ENCODE measurements at regions not wholly inside any gene's neighbourhood (a gene's known extent, or its start where the extent isn't known, plus 50 kb on each side); places are given as distances from the start of the nearest gene placed in this dataset.

DNA sequence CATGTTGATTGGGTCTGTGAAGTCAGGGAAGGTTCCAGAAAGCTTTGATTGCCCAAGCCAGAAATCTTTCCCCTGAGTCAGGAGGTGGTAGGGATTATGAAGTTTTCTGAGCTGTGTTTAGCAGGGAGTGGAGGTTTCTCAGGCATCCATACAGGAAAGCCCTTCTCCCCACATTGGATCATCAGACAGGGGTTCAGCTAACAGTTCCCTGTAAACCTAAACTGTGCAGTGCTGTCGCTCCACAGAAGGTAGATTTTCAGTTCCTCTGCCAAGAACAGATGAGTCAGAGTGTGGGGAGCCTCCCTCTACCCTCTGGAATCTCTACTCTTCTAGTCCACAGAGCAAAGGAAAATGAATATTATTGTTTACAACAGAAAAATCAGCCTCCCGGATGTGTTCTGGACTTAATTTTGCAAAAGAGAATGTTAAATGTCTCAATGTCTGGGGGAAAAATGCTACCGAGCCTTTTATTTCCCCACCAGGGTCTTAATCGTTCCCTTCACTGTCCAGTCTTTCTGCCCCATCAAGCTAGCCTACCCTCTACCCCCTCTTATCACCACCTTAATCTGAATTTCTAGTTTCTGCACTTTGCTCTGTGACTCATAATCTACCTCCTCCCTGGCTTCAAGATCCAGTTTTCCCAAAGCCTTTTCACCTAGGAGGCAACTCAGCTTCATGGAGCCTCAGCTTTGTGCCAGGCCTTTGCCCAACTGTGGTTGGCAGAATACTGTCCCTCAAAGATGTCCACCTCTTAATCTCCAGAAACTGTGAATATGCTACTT is 355.6 kb downstream of the PRDM2 start:
- DNase-seq: no peak

DNA sequence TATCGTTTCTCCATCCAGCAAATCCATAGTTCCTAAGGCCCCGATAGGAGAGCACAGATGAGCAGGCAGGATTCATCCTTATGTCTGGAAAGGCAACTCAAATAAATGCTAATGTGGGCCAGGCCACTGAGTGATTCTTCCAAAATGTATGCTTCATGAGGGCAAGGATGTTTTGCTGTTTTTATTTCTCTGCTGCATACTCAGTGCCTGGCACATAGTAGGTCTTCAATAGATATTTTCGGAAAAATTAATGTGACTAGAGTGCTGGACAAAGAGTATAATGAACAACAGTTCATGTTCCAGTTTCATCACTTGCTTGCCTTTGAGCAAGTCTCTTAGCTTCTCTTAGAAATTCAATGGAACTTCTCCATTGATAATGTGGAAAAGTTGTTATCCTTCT is 357.7 kb downstream of the PRDM2 start:
- no peak for DNase-seq

DNA sequence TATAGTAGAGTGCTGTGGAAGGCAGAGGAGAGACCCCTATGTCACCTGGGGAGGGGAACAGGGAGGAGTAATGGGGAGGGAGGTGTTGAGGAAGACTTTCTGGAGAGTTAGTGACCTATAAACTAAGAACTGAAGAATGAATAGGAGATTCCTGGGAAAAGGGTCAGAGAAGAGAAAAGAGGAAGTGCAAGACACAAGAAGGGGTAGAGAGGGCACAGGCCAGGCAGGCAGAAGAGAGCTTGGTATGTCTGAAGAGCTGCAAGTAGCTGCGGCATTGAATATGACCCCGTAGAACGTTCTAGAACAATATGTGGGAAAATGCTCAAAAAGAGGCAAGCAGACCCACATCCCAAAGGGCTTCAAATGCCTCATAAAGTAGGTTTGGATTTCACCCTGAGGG is 361.2 kb downstream of the PRDM2 start:
- DNase-seq: no peak

DNA sequence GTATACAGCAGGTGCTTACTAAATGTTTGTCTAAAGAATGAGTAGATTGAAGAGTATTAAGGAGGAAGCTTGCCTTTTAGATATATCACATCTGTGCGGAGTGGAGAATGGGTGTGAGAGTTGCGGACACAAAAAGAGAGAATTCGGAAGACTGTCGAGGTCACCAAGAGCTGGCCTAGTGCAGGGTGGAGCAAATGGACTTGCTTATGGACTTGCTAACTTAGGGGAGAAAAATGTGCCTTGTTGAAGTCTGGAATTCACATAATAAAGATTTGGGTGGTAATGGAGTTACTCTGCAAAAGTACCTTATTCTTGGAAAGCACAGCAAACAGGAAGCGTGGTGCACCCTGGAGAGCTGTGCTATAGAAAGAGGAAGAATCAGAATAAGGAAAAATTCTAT is 361.7 kb downstream of the PRDM2 start:
- DNase-seq: no peak

GRCh38 chr1:14062669-14063068 is 362.7 kb downstream of the PRDM2 start:
- no peak for DNase-seq

DNA sequence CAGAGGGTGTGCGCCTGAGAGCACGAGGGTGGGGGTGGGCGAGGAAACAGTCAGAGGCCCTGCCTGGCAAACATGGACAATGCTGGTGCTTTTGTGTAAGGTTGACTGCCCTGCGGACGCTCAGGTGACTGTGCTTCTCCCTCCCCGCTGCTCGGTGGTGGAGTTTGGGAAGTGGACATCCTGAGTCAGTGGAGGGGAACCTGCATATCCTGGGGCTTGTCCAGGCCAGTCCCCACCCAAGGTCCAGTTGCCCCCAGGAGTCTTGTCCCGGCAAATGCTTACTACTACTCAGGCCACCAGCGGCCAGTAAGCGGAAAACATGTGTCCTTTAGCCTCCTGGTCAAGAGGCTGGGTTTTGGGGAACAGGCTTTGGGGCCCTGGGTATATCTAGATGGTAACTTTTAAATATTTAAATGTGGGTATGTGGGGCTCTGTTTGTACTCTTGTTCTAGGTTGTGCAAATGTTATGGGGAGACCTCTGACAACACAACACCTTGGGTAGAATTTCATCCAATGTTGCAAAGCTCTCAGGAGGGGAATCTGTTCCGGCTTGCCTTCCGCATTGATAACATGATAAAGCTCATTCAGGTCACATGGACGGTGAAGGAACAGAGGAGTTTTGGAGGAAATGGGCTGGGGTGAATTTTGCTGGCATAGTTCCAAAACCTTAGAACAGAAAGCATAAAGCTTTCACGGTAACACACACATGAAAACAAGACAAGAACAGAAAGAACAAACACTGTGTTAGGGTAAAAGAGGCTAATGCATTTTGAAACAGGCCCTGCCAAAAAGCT is 364.9 kb downstream of the PRDM2 start:
- DNase-seq: no peak

GRCh38 chr1:14065486-14065885 is 365.5 kb downstream of the PRDM2 start:
- DNase-seq: no peak

GRCh38 chr1:14067036-14067435 is 367.0 kb downstream of the PRDM2 start:
- no peak for DNase-seq

GRCh38 chr1:14067711-14068110 is 367.7 kb downstream of the PRDM2 start:
- DNase-seq: no peak

GRCh38 chr1:14071581-14071980 is 371.6 kb downstream of the PRDM2 start:
- no peak for DNase-seq

DNA sequence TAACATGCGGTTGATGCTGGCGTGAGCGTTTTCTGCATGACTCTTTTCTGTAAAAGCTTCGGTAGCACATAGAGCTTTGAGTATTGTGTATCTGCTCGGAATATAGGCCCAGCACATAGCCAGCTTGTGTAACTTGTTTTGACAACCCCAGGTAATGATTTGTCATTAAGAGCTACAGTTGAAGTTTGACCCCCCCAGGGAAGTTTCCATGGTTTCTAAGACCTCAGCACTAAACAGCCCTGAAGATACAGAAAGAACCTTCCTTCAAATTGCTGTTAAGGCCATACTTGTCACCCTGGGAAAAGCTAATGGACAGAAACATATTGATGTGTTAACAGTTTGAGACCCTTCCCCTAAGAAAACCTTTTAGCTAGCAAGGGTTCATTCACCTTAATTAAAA is 380.7 kb downstream of the PRDM2 start:
- no peak for DNase-seq

DNA sequence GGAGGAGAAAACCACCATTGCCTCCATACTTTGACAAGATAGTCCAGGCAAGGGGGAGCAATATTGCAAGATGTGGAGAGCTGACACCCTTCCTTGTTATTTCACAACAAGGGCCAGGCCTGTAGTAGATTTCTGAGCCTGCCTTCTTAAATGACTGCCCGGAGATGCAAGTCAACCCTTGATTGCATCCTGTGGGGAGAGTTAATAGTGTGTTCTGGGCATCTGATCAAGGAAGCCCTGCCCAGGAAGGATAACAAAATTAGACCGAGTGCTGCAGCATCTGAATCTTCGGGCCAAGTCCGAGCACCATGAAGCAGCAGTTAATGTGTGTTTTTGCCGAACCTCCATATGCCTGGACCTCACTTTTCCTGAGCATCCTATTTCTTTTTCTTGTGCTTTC is 382.3 kb downstream of the PRDM2 start:
- DNase-seq: no peak

DNA sequence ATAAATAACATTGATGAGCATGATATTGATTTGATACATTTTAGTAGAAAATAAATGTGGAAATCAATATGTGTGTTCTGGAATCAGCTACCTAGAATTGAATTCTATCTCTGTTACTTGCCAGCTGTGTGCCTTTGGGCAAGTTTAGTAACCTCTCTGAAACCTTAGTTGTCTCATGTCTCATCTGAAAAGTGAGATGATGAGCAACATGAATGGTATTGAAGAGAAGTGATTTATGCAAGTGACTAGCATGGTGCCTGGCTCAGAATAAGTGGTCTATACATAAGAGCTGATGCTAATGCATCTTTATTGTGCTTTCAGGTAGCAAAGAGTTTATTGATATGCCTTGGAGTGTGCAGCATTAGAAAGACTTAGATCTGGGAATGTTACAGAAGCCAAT is 383.3 kb downstream of the PRDM2 start:
- DNase-seq: no peak

GRCh38 chr1:14083706-14084105 is 383.7 kb downstream of the PRDM2 start:
- DNase-seq: no peak

DNA sequence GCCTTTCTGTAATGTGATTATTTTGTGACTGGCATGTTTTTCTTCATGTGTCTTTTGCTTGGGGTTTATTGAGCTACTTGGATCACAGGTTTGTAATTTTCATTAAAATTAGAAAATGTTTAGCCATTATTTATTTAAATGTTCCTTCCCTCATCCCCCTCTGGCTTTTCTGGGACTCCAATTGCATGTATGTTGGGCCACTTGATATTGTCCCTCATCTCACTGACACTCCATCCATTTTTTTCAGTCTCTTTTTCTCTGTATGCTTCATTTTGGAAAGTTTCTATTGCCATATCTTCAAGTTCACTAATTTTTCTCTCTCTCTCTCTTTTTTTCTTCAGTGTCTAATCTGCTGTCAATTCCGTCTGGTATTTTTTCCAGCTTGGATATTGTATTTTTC is 390.1 kb downstream of the PRDM2 start:
- no peak for DNase-seq

DNA sequence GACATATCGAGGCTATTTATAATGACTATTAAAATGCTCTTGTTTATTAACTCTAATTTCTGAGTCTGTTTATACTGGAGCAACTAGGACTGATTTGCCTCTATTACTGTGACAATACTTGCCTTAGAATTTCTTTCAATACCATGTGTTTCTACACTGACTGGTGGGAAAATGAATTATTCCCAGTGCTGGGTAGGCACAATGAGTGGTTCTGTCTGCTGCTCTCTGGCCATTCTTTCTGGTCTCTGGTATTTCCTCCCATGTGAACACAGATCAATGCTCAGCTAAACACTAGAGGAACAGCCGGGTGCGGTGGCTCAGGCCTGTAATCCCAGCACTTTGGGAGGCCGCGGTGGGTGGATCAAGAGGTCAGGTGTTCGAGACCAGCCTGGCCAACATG is 390.5 kb downstream of the PRDM2 start:
- DNase-seq: no peak

- DNase-seq: peak in 1 of 5 experiments; percentile 1
Measured at GRCh38 chr1:14094611-14095400, 394.8 kb downstream of the PRDM2 start.

GRCh38 chr1:14098294-14098913 is 398.4 kb downstream of the PRDM2 start:
- DNase-seq: no peak

- DNase-seq: no peak
Measured at GRCh38 chr1:14100444-14100843, 400.5 kb downstream of the PRDM2 start.

GRCh38 chr1:14100919-14101318 is 400.9 kb downstream of the PRDM2 start:
- DNase-seq: no peak

DNA sequence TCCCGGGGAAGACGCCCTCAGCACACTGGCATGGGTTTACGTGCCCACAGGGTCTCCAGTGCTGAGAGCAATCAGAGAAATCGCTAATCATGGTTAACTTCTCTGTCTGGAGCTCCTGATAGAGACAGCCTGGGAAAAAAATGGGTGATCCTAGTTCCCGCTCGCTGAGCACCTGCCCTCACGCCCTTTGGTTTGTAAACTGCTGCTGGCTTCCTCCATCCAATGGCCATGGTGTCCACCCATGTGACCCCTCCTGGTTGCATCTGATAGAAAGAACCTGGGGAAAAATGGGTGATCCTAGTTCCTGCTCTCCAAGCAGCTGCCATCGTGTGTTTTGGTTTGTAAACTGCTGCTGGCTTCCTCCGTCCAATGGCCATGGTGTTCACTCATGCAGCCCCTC is 402.2 kb downstream of the PRDM2 start:
- DNase-seq: no peak

DNA sequence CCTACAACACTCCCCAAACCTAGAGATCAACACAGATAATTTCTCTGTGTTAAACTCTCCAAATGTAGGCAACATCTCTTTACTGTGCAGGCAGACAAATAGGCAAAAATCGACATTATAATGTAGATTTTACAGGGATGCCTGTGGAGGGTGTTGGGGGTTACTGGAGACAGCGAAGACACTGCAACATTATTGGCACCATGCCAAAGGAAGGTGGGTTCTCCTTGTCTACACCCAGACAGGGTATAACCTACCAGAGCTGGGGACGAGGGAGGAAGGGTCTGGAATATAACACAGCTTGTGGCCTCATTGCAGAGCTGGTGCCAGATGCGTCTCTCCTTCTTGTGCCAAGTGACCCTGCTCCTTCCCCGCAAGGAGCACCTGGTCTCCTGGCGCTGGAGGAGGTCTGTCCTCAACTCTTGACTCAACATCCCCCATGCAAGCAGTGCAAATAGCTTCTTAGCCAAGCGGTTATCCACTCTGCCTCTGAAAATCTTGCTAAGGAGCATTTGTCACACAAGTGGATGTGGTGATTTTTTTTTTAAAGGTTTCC is 404.0 kb downstream of the PRDM2 start:
- no peak for DNase-seq

DNA sequence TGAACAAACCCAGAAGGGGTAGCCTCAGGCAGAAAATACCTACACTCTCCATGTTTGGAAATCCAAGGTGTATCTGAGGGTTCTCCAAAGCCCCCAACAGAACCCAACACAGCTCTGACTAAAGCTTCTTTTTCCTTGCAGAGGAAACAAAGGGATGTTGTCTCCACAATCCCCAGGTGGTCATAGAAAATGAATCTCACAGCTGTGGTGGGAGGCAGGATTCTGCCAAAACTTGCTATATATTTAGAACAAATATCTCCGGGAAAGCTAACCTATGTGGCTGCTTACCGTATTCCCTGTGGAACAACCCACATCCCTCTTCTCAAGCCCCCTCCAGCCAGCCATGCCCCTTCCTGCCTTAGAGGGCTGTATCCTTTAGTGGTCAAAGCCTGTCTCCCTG is 406.1 kb downstream of the PRDM2 start:
- DNase-seq: no peak
